GM19324 (cell line): ENCODE measurements at regions not wholly inside any gene's neighbourhood (a gene's known extent, or its start where the extent isn't known, plus 50 kb on each side); places are given as distances from the start of the nearest gene placed in this dataset.
"Not testable (repeated sequence)": the region's sequence is repeated elsewhere in the genome, so short reads cannot be mapped to it uniquely, and the experiment has no call there.

Source experiments
- ATAC-seq: cut with Tn5 transposase; IDR thresholded peaks from one replicate; pipeline ENCODE4 v1.9.1; 2021; ENCODE audit warnings: mild to moderate bottlenecking, moderate library complexity; ENCODE audit not compliant: unreplicated experiment, low FRiP score

- no peak for ATAC-seq
These were observed 99.0 kb downstream of the AREG start for GRCh38 chr4:74543983-74544382.

DNA sequence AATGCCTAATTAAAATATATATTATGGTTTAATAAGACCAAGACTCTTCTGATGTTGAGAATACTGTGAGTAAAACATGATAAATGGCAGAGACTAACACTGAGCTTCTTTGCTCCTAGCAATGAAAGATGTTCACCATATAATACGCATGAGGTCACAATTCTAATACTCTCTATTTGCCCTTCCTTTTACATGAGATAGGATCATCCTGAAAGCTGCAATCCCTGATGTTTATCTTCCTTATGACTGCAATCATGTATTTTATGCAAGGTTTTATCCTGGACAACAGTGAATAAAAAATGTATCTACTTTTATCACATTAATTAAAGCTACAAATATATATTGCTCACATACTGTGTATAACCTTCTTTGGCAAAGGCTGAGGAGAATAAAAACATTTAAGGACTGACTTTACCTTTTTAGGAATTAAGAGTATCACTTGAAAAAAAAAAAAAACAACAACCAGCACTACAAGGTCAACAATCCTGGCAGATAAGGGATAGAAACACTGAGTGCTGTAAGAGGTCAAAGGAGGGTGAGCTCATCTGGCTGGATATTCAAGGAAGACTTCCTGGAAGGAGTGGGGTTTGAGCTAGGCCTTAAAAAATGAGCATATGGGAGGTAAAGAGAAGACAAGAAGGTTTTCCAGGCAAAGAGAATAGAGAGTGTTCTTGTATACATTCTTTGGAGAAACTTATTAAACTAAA lies 99.9 kb downstream of the AREG start:
- ATAC-seq: no peak

DNA sequence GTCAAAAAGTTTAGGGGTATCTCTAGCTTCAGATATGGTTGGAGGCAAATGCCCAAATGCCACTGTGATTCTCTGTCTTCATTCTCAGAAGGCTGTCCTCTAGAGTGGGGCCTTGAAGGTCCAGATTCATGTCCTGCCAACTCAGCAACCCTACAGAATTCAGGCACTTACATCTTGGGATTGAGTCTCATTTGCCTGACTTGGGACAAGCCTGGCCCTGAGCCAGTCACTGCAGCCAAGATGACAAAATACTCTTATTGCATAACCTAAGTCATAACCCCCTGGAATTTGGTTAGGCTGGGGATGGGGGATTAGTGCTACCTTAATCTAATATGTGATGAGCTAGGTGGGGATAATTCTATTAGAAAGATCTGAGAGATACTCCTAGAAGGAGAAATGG lies 100.5 kb downstream of the AREG start:
- ATAC-seq: no peak

- no peak for ATAC-seq
These were observed 101.1 kb downstream of the AREG start for GRCh38 chr4:74546057-74546456.

DNA sequence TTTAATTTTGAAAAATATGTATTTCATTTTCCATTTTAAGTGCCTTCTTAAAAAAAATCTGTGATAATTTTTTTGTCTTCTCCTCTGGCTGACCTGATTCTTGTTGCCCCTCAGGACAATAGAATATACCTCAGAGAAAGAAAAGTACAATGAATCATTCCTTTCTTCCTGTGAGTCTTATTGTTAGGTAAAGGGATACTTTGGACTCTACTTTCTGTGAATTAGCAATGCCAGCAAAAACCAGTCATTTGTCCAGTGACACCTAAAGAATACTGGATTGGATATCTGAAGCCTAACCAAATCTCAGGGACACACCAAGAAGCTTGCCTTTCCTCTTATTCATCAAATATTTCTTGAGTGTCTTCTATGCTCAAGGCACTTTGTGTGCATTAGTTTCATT lies 102.1 kb downstream of the AREG start:
- ATAC-seq: no peak

DNA sequence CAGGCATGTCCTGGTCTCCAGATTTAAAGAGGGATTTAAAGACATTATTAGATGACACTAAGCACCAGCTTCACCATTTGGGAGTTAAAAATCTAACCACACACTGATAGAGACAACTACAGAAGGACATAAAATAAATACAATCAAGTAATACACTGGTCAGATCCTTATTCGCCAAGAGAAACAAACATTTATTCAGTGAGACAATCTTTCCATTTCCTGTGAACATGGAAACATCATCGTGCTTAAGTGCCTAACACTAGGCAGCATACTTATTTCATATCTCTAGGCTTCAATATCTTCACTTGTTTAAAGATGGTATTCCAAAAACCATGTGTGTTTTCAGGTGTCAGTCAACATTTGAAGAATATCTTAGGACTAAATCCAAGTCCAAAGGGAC lies 103.6 kb downstream of the AREG start:
- no peak for ATAC-seq

- no peak for ATAC-seq
These were observed 105.0 kb downstream of the AREG start for GRCh38 chr4:74549936-74550335.

GRCh38 chr4:74555231-74555630 lies 110.3 kb downstream of the AREG start:
- no peak for ATAC-seq

DNA sequence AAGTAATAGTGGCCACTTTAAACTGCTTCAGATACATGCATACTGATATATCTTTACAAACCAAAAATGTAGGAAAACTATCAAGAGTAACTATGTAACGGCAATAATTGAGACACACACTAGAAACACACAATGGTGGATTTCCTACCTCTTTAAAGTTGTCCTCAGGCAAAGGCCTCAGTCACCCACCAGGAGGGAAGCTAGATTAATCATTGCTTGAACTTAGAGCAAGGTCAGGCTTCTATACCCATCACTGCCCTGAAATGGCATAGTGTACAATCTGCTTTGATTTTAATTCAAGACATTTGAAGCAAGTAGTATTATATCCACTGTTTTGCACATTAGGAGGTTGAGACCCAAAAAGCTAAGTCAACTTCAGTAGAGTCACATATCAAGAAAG lies 110.9 kb downstream of the AREG start:
- no peak for ATAC-seq

DNA sequence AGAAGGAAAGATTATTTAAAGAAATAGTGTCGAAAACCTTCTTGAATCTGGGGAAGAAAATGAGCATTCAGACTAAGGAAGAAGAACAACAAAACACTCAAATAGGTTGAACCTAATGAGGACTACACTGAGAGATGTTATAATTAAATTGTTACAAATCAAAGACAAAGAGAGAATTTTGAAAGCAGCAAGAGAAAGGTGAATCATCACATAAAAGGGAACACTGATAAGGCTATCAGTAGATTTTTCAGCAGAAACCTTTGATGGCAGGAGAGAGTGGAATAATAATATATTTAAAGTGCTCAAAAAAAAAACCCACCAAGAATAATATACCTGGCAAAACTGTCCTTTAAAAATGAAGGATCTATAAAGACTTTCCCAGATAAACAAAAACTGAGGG lies 114.9 kb downstream of the AREG start:
- ATAC-seq: no peak

GRCh38 chr4:74567981-74568380 lies 123.0 kb downstream of the AREG start:
- no peak for ATAC-seq

GRCh38 chr4:74570095-74570494 lies 125.2 kb downstream of the AREG start:
- ATAC-seq: no peak

DNA sequence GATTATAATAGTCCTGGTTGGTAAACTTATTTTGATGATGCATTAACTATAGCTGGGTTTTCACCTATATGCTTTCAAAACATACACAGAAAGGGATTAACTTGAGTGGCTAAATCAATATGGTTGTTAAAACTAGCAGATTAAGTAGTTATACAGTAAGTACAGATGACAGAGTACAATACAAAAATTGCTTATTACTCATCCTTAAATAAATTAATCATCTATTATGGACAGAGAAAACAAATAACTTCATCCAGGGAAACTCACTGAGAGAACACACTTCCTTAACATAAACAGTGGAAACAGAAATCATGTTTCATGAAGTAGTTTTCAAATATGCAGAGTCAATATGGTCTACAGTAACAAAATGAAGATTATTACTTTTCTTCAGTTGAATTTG lies 133.4 kb downstream of the AREG start:
- ATAC-seq: no peak

GRCh38 chr4:74578865-74579264 lies 133.9 kb downstream of the AREG start:
- ATAC-seq: not testable (repeated sequence)

DNA sequence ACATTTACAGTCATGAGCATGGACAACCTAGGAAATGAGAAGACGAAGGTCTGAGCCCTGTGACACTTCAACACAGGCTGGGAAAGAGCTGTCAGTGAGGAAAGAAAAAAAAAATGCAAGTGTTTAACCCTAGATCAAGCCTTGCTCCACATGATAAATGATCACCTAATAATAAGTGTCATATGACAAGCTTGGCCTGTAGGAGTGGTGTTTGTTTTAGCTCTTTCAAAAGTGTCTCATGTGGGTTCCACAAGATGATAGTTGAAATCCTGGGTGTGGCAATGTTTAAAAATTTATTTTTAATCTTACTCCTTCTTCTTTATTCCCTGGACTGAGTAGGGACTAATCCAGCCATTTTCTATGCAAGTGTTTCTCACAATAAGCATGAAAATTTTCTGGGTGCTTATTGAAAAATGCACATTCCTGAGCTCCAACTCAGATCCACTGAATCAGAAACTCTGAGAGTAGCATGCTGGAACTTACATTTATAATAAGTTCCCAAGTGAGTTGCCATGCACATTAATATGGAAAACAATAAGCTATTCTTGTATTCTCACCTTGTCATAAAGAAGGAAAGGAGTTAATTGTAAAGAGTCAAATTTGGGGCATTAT lies 138.3 kb downstream of the AREG start:
- no peak for ATAC-seq

DNA sequence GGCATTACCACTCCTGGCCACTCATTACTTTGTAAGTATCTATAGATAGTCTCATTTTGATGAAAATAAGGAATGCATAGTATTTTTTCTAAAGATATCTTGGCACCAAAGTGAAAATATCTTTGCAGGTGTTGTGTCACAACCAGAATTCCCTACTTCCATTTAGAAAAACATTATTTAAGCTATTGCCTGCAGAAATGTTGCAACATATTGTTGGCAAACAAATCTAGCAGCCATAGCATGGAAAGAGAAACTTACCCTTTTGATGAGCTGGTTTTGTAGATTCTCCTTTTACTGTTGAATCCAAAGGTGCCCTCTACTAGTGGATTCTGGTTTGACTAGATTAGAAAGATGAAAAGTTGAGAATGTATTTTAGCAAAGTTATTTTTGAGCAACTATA lies 138.8 kb downstream of the AREG start:
- no peak for ATAC-seq

DNA sequence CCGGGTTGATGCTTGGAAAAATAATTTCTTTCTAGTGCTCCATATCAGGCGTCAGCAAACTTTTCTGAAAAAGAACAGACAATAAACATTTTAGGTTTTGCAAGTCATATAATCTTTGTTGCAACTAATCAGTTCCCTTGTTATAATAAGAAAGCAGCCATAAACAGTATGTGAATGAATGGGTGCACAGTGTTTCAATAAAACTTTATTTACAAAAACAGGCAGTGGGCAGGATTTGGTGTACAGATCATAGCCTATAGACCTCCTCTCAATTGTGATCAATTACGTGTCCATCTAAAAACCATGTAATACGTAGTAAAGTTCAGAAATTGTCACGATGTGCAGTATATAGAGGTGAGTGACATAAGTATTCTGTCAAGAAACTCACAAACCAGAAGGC lies 143.4 kb downstream of the AREG start:
- no peak for ATAC-seq

DNA sequence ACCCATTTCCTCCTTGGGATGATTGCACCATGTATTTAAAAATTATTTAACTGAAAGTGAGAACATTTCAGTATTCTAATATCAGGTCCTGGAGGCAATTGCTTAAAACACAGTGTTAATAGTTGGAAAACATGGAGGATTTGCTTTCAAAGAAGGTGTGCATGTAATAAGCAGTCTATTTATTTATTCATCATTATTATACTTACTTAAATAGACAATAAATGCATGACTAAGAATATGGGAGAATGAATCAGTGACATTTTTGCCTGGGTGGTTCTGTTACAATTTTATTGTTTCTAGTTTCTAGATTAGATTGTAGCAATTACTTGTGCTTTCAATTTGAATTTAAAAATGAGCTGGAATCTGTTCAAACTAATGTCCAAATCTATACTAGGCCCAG lies 145.5 kb downstream of the AREG start:
- no peak for ATAC-seq

DNA sequence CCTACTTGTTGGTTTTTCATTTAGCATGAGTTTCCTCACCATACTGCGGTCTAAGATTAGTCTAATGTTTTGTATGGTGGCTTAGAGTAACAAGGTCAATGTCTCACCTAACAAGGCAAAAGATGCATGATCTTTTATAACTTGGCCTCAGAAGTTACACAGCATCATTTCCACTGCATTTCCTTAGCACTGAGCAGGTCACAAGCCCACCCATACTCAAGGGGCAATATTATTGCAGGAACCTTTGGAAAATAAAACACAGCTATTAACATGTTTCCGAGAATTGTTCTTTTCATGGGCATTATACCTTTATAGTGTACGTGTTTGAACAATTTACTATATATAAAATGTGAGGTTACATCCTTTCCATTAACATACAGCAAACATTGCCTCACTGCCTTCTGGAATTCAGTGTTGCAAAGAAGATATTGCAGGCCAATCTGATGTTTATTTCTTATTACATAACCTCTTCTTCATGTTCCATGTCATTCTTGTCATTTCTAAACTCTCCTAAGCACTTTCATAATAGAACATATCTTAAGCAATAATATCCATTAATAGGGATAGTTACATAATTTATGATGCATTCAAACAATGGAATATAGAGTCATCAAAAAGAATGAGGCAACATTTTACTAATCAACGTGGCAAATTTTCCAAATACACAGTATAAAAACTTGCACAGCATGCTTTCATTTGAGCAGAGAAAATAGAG lies 153.8 kb downstream of the AREG start:
- no peak for ATAC-seq

DNA sequence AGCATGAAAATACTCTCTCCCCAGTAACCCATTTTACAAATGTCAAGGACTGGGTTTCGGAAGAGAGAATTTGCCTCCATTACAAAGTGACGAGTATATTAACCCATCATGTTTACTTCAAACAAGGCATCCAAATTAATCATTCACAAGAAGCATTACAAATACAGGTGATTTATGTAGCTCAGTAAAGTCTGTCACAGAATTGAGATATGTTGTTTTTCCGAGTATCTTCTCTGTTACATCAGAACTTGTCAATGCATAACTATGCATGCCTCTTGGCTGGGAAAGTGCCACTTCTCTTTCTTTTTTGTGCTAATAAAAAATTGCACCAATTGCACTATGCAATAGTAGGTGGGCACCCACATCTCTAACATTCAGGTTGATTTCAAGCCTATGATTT lies 158.2 kb downstream of the AREG start:
- ATAC-seq: no peak

DNA sequence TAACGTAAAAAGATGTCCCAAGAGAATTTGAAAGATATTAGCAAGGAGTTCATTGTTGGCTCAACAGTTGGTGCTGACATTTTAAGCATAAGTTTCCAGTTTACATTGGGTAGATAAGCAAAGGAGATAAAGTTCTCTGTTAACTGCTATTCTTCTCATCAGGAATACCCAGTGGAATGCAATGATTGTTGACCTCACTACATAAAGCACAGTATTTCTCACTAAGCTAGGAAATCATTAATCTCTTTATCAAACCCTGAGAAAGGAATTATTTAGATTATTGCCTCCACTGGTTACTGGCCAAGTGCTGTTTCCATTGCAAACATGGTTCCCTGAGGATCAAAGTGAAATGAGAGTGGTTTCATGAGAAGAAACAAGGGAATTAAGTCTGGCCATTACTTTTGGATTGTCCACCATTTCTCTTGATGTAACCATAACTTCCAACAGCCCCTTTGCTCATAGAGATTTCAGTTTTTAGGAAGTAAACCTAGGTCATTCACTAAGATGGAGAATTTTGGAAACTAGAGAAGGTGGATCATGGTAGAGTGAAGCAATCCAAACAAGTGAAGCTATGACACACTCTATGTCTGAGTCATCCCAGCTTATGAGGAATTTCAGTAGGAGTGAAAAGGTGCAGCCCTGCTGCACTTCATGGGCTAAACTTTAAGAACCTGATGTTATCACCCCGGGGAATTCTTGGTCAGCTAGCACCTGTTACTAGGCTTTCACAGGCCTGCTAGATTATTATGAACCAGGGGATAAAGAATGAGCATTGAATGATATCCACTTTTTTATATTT lies 163.4 kb downstream of the AREG start:
- no peak for ATAC-seq
